ENCODE measurements at regions not wholly inside any gene's neighbourhood (a gene's known extent, or its start where the extent isn't known, plus 50 kb on each side); places are given as distances from the start of the nearest gene placed in this dataset.
A peak's percentile ranks its signal among the peaks of the same experiment; 100 is the strongest.

GRCh38 chr16:85213926-85214675, 101.8 kb upstream of the CIBAR2 start:
- Histone ChIP-seq H3K4me1 (ENCODE audit: control insufficient read depth, insufficient read depth, low read length) (peaks cover 9% of the 10 kb centered on the region), H3K27me3 (ENCODE audit: control insufficient read depth, insufficient read depth, low read length) (no peaks in the 10 kb centered on the region), H3K36me3 (ENCODE audit: control insufficient read depth, insufficient read depth, low read length) (no peaks in the 10 kb centered on the region), H3K4me3 (ENCODE audit: low read length) (no peak overlapping the region), H3K9ac (ENCODE audit: low read length) (no peak overlapping the region), H3K27ac (ENCODE audit: low read depth, low read length) (no peak overlapping the region)

DNA sequence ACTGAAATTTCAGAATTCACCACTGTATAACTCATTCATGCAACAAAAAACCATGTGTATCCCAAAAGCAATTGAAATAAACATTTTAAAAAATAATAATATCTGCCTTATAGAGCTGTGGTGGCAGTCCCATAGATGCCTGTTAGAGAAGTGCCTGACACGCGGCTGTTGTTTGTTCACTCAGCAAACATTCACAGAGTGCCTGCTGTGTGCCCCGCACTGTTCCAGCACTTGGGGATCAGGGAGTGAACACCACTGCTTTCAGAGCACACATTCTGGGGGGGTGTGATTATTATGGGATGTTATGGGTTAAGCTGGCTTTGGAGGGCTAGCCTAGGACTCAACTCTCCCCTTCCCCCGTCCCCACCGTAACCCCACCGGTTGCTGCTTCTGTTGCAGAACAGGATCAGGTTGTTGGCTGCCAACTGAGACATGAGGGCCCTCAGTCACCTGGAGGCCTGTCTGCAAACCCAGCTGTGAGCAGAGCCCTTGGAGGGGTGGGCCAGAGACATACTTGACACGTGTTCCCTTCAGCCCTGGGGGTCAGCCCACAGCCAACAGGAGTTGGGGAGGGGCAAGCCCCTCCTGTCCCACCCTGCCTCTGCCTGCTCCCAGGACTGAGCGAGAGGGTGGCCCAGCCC, 103.3 kb upstream of the CIBAR2 start:
- H3K27me3 ChIP-seq (ENCODE audit: control insufficient read depth, insufficient read depth, low read length), result no peaks in the 10 kb centered on the region
- H3K9ac ChIP-seq (ENCODE audit: low read length), result no peak overlapping the region
- peaks cover 17% of the 10 kb centered on the region for H3K4me1 ChIP-seq (ENCODE audit: control insufficient read depth, insufficient read depth, low read length)
- no peak overlapping the region for H3K27ac ChIP-seq (ENCODE audit: low read depth, low read length)
- H3K36me3 ChIP-seq (ENCODE audit: control insufficient read depth, insufficient read depth, low read length), result no peaks in the 10 kb centered on the region
- no peak overlapping the region for H3K4me3 ChIP-seq (ENCODE audit: low read length)

- Histone ChIP-seq H3K4me1 (ENCODE audit: control insufficient read depth, insufficient read depth, low read length) (peaks cover 18% of the 10 kb centered on the region), H3K4me3 (ENCODE audit: low read length) (no peak overlapping the region), H3K36me3 (ENCODE audit: control insufficient read depth, insufficient read depth, low read length) (no peaks in the 10 kb centered on the region), H3K9ac (ENCODE audit: low read length) (no peak overlapping the region), H3K27me3 (ENCODE audit: control insufficient read depth, insufficient read depth, low read length) (no peaks in the 10 kb centered on the region), H3K27ac (ENCODE audit: low read depth, low read length) (no peak overlapping the region)
These were observed 104.5 kb upstream of the CIBAR2 start for GRCh38 chr16:85216522-85217375.

DNA sequence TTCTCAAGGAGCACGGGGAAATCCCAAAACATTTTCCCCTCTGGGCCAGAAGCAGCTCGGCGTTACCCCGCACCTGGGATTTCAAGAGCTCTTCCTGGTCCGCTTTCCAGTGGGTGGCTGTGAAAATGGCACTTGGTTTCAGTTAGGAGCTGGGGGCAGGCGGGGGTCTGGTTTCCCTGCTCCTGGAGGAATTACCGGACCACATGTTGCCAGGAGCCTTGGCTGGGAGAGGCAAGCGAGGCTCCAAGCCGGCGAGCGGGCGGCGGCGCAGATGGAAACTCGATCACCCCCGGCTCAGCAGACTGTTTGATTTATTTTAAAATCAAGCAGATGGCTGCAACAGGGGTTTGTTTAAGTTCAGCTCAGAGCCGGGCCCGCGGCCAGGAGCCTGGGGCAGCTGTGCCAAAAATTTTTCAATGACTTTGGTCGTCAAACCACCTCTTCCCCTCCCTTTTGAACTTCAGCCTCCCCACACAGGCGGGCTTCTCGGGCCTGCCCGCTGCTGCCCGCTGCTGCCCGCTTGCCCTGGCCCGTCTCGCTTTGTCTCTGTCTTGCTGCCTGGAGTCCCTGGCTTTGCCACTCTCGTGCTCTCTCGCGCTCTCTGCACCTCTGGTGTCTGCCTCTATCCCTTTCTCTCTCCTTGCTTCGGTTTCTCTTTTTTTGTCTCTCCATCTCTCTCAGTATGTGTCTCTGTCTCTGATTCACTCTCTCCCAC, 108.0 kb upstream of the CIBAR2 start:
- peaks cover 13% of the 10 kb centered on the region for H3K4me1 ChIP-seq (ENCODE audit: control insufficient read depth, insufficient read depth, low read length)
- H3K36me3 ChIP-seq (ENCODE audit: control insufficient read depth, insufficient read depth, low read length), result no peaks in the 10 kb centered on the region
- H3K4me3 ChIP-seq (ENCODE audit: low read length), result peak overlapping the region; percentile 53
- H3K9ac ChIP-seq (ENCODE audit: low read length), result no peak overlapping the region
- peak overlapping the region; percentile 65 for H3K27ac ChIP-seq (ENCODE audit: low read depth, low read length)
- H3K27me3 ChIP-seq (ENCODE audit: control insufficient read depth, insufficient read depth, low read length), result no peaks in the 10 kb centered on the region

- Histone ChIP-seq H3K27me3 (ENCODE audit: control insufficient read depth, insufficient read depth, low read length) (no peaks in the 10 kb centered on the region), H3K27ac (ENCODE audit: low read depth, low read length) (no peak overlapping the region), H3K36me3 (ENCODE audit: control insufficient read depth, insufficient read depth, low read length) (no peaks in the 10 kb centered on the region), H3K9ac (ENCODE audit: low read length) (no peak overlapping the region), H3K4me3 (ENCODE audit: low read length) (no peak overlapping the region), H3K4me1 (ENCODE audit: control insufficient read depth, insufficient read depth, low read length) (peaks cover 13% of the 10 kb centered on the region)
These were observed 108.9 kb upstream of the CIBAR2 start for GRCh38 chr16:85220964-85221731.

DNA sequence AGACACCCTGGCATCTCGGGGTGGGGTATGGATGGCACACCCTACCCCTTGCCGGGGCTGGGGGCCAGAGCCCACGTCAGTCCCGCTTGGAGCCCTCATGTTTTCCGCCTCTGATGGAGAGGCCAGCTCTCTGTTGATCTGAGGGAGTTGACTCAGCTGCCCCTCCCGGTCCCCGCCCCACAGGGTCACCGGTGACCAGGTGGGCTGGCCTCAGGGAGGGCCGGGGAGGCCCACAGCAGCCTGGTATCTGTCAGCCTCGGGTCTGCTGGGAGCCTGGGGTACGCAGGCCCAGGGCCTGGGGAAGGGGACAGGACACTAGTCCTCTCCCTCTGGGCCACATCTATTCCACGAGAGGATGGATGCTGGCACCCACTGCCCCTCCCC, 109.5 kb upstream of the CIBAR2 start:
- Histone ChIP-seq H3K36me3 (ENCODE audit: control insufficient read depth, insufficient read depth, low read length) (no peaks in the 10 kb centered on the region), H3K9ac (ENCODE audit: low read length) (no peak overlapping the region), H3K4me1 (ENCODE audit: control insufficient read depth, insufficient read depth, low read length) (peaks cover 13% of the 10 kb centered on the region), H3K27ac (ENCODE audit: low read depth, low read length) (no peak overlapping the region), H3K4me3 (ENCODE audit: low read length) (no peak overlapping the region), H3K27me3 (ENCODE audit: control insufficient read depth, insufficient read depth, low read length) (no peaks in the 10 kb centered on the region)

DNA sequence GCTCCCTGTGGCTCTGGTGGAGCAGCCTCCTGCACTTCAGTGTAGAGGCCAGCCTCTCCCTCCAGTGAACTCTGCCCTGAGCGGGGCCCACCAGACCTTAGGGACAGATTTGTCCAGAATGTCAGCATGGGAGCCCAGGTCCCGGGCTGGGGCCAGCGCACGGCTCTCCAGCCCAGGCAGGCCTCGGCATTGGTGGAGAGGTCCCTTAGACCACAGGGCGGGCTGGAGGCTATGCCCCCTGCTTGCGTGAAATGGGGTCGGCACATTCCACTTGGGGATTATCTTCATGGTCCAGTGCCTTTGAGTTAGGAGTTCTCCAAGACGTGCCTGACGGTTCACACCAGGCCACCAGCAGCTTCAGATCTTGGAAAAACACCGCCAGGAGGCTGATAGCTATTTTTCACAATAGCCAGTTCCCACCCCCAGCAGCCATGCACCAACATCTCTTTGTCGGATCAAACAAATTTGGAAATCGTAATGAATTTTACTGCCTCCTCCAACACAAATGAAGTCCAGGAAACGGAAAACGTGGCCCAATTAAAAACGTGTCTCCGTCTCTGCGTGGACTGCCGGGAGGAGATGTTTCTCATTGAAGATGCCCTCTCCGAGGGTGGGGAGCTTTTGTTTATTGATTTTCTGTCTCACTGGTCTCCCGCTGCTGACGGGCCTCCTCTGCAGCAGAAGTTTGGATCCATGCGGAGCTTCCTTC, 110.0 kb upstream of the CIBAR2 start:
- Histone ChIP-seq H3K27ac (ENCODE audit: low read depth, low read length) (no peak overlapping the region), H3K9ac (ENCODE audit: low read length) (no peak overlapping the region), H3K27me3 (ENCODE audit: control insufficient read depth, insufficient read depth, low read length) (no peaks in the 10 kb centered on the region), H3K4me3 (ENCODE audit: low read length) (no peak overlapping the region), H3K36me3 (ENCODE audit: control insufficient read depth, insufficient read depth, low read length) (no peaks in the 10 kb centered on the region), H3K4me1 (ENCODE audit: control insufficient read depth, insufficient read depth, low read length) (peaks cover 13% of the 10 kb centered on the region)

DNA sequence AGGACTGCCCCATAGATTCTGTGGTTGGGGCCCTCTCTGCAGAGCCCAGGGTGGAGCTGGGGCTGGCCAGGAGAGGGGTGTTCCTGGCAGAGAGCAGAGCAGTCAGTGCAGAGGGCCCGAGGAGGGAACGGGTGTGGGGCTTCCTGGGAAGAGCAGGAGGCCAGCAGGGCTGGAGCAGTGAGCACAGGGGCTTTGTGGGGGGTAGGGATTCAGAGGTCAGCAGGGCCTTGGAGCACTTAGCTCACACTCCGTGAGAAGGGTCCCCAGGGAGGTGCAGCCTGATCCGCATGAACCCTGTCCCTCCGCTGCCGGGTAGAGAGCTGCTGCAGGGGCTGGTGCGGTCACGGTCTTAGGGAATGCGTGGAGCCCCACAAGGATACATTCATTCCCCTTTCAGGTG, 113.0 kb upstream of the CIBAR2 start:
- Histone ChIP-seq H3K27ac (ENCODE audit: low read depth, low read length) (no peak overlapping the region), H3K4me3 (ENCODE audit: low read length) (no peak overlapping the region), H3K4me1 (ENCODE audit: control insufficient read depth, insufficient read depth, low read length) (peaks cover 7% of the 10 kb centered on the region), H3K36me3 (ENCODE audit: control insufficient read depth, insufficient read depth, low read length) (no peaks in the 10 kb centered on the region), H3K9ac (ENCODE audit: low read length) (no peak overlapping the region), H3K27me3 (ENCODE audit: control insufficient read depth, insufficient read depth, low read length) (no peaks in the 10 kb centered on the region)

- no peak overlapping the region for H3K27ac ChIP-seq (ENCODE audit: low read depth, low read length)
- no peak overlapping the region for H3K4me3 ChIP-seq (ENCODE audit: low read length)
- H3K4me1 ChIP-seq (ENCODE audit: control insufficient read depth, insufficient read depth, low read length), result peaks cover 4% of the 10 kb centered on the region
- H3K36me3 ChIP-seq (ENCODE audit: control insufficient read depth, insufficient read depth, low read length), result no peaks in the 10 kb centered on the region
- no peaks in the 10 kb centered on the region for H3K27me3 ChIP-seq (ENCODE audit: control insufficient read depth, insufficient read depth, low read length)
- H3K9ac ChIP-seq (ENCODE audit: low read length), result no peak overlapping the region
These were observed 113.4 kb upstream of the CIBAR2 start for GRCh38 chr16:85225721-85226120.

DNA sequence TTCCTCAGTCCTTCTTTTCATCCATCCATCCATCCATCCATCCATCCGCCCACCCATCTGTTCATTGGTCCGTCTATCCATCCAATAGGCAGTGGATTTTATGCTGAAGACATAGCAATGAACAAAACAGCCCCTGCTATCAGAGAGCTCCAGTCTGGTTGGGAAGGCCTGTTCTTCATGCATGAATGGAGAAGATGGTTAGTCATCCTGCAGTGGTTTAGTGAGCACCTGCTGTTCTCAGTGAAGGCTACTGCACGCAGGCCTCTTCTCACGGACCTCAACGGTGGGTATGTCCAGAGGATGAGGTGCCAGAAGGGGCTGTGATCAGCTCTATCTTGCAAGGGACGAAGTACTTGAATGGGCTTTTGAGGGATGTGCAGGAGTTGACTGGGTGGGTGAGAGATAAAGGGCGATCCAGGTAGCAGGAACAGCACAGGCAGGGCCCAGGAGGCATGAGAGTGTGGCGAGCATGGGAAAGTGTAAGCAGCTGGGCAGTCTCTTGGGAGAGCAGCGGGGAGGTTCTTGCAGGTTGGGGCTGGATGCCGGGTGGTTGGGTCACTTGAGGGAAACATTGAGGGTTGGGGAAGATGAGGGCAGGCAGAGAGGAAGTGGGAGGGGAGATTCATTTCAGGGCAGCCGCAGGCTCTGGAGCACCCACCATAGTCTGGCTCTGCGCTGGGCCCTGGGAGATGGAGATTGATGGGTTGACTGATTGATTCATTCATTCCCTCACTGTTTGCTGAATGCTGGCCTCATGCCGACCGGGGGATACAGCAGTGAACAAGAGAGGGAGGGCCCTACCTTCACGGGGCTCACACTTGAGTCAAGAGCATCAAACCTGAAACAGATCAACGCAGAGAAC, 115.0 kb upstream of the CIBAR2 start:
- H3K4me1 ChIP-seq (ENCODE audit: control insufficient read depth, insufficient read depth, low read length), result peaks cover 14% of the 10 kb centered on the region
- no peaks in the 10 kb centered on the region for H3K36me3 ChIP-seq (ENCODE audit: control insufficient read depth, insufficient read depth, low read length)
- H3K4me3 ChIP-seq (ENCODE audit: low read length), result no peak overlapping the region
- no peak overlapping the region for H3K27ac ChIP-seq (ENCODE audit: low read depth, low read length)
- H3K27me3 ChIP-seq (ENCODE audit: control insufficient read depth, insufficient read depth, low read length), result no peaks in the 10 kb centered on the region
- H3K9ac ChIP-seq (ENCODE audit: low read length), result no peak overlapping the region
